Activated CD8-positive, alpha-beta memory T cell treated with anti-CD3 and anti-CD28 coated beads, Interleukin-2, amount 10 ng/mL, durations not matched to agents 7 days and 5 days (primary cell): ENCODE measurements at regions not wholly inside any gene's neighbourhood (a gene's known extent, or its start where the extent isn't known, plus 50 kb on each side); places are given as distances from the start of the nearest gene placed in this dataset.
"Not testable (repeated sequence)": the region's sequence is repeated elsewhere in the genome, so short reads cannot be mapped to it uniquely, and the experiment has no call there.

Experiments used
- ATAC-seq: fragments of 150-1000 bp; cut with Tn5 transposase; one replicate; pipeline ENCODE4 v1.10.0; 2021; ENCODE audit warnings: moderate library complexity
- CTCF ChIA-PET: fragments of 350-600 bp; sonication (Branson Sonifier 250); formaldehyde crosslinking; loops from one replicate; lab custom pipeline; 2021; ENCODE audit warnings: antibody characterized with exemption; lab: Charles Lee
- DNase-seq: peaks from one replicate; pipeline ENCODE4 v3.0.0-alpha.2; 2020
- H3K27ac Mint-ChIP-seq: one replicate; pipeline ENCODE4 v1.8.0; 2021; ENCODE audit warnings: mild to moderate bottlenecking, mixed read lengths
- H3K27me3 Mint-ChIP-seq: one replicate; pipeline ENCODE4 v1.8.0; 2021; ENCODE audit warnings: mixed read lengths
- H3K36me3 Mint-ChIP-seq: one replicate; pipeline ENCODE4 v1.8.0; 2021; ENCODE audit warnings: mild to moderate bottlenecking, mixed read lengths
- H3K4me1 Mint-ChIP-seq: one replicate; pipeline ENCODE4 v1.8.0; 2021; ENCODE audit warnings: mixed read lengths
- H3K4me3 Mint-ChIP-seq: one replicate; pipeline ENCODE4 v1.8.0; 2021; ENCODE audit warnings: mild to moderate bottlenecking, moderate library complexity, mixed read lengths
- H3K9me3 Mint-ChIP-seq: one replicate; pipeline ENCODE4 v1.8.0; 2022; ENCODE audit warnings: low read depth, mixed read lengths

DNA sequence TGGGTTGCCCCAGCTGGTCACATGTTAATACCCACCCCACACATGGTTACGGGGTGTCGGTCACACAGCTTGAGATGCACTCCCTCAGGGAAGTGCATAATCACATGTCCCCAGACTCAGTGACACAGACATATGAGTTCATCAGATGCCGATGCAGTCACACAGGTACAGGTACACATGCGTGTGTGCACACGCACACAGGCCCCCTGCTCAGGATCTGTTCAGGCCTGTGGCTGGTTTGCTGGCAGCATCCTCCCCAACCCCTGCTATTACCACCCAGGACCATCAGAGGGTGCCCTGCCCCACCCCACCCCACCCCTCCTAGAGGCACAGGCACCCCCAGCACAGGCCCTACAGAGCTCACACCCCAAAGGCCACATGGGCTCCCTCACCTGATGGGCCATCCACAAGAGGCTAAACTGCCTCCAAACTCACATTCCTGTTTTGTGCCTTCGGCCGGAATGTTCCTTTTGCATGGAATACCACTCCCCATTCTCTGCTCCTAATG, 120.6 kb upstream of the ZSCAN2 start:
- H3K36me3 Mint-ChIP-seq, H3K4me3 Mint-ChIP-seq, DNase-seq, H3K27ac Mint-ChIP-seq, H3K27me3 Mint-ChIP-seq, ATAC-seq, CTCF ChIA-PET, H3K9me3 Mint-ChIP-seq, H3K4me1 Mint-ChIP-seq: not testable (repeated sequence)

DNA sequence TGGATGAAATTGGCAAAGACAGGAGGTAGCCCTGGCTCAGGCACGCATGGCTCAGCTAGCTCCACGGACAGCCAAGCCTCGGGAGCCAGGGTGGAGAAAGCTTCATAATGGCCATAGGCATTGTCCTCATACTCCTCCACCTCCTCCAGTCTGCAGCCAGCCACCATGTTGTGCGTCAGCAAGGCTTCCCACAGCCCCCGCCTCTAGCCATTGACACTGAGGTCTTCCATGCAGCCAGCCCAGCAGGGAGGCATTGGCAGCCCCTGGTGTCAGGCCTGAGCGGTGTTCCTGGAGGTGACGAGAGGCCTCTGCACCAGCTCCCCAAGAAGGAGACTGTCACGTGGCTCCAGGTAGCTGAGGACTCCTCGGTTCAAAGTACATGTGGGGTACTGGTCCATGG, 117.0 kb upstream of the ZSCAN2 start:
- CTCF ChIA-PET, ATAC-seq, H3K27me3 Mint-ChIP-seq, H3K27ac Mint-ChIP-seq, H3K36me3 Mint-ChIP-seq, H3K4me3 Mint-ChIP-seq, H3K9me3 Mint-ChIP-seq, H3K4me1 Mint-ChIP-seq: not testable (repeated sequence)
- peak; percentile 28 for DNase-seq

DNA sequence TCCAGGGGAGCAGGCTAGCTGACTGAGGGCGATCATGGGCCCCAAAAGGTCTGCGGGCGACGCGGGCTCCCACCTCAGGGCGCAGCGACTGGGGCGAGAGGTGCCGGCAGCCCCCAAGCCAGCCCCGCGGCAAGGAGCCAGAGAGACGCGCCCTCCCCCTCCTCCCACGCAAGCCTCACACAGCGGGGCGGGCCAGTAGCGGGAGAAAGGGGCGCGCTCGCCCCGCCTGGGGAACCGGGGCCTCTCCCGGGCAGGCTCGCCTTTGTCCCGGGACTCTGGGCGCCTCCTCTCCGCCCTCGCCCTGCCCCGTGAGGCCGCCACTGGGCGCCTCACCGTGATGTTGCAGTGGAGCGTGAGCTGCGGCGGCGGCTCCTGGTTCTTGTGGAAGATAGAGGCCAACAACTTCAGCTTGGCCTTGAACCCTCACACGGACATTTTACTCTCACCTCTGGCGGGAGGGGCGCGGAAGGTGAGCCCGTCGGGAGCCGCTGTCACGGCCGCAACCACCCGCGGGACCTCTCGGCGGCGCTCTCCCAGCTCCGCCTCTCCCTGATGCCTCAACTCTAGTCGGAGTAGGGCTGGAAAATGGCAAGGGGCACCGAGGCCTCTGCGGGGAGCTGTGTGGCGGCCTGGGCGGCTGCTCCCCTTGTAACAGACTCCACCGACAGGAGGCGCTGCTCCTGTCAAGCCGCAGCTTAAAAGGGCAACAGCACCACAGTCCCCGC, 100.5 kb upstream of the ZSCAN2 start:
- H3K4me1 Mint-ChIP-seq, H3K27me3 Mint-ChIP-seq, ATAC-seq, H3K9me3 Mint-ChIP-seq, H3K4me3 Mint-ChIP-seq, H3K27ac Mint-ChIP-seq, H3K36me3 Mint-ChIP-seq, CTCF ChIA-PET: not testable (repeated sequence)
- DNase-seq: peak; percentile 44

DNA sequence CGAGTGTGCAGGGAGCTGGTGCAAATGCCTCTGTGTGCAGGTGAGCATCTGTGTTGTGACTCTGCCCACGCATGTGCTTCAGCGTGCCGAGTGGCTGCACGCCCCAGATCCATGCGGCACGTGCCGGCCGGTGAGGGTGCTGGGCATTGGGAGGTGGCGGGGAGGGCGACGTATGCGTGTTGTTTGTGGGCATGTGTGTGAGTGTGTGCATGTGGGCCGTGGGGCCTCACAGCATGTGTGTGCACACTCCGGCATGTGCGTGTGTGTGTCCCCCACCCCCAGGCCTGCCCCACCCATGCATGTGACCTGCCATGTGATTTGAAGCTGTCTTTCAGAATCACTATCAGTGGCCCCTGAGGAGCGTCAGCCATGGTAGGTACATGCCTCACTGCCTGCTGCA, 97.7 kb upstream of the ZSCAN2 start:
- CTCF ChIA-PET, H3K9me3 Mint-ChIP-seq, H3K4me3 Mint-ChIP-seq, H3K27ac Mint-ChIP-seq, H3K36me3 Mint-ChIP-seq, H3K27me3 Mint-ChIP-seq, H3K4me1 Mint-ChIP-seq, ATAC-seq, DNase-seq: not testable (repeated sequence)

DNA sequence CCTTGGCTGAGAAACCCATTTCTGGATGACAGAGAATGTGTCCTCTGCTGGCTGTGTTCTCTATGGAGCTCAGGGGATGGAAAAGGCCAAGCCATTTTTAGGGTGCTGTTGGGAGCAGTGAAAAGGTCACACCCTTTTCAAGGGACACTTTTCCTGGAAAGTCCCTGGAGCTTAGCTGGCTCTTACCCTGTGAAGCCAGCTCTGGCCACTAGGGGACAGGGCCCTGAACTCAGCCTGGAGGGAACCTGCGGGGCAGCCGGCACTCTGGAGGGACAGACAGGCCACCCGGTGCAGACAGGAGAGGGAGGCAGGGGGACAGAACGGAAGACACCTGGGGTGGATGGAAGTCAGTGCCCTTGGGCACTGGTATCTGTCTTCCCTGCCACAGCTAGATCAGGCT, 95.3 kb upstream of the ZSCAN2 start:
- H3K9me3 Mint-ChIP-seq, ATAC-seq, H3K4me1 Mint-ChIP-seq, H3K27ac Mint-ChIP-seq, DNase-seq, CTCF ChIA-PET, H3K36me3 Mint-ChIP-seq, H3K4me3 Mint-ChIP-seq, H3K27me3 Mint-ChIP-seq: not testable (repeated sequence)

DNA sequence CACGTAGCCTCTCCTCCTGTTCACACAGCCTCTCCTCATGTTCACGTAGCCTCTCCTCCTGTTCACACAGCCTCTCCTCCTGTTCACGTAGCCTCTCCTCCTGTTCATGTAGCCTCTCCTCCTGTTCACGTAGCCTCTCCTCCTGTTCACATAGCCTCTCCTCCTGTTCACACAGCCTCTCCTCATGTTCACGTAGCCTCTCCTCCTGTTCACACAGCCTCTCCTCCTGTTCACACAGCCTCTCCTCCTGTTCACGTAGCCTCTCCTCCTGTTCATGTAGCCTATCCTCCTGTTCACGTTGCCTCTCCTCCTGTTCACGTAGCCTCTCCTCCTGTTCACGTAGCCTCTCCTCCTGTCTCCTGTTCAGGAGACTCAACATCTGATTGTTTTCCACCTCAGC, 88.5 kb upstream of the ZSCAN2 start:
- H3K4me3 Mint-ChIP-seq, H3K4me1 Mint-ChIP-seq, H3K36me3 Mint-ChIP-seq, ATAC-seq, DNase-seq, H3K27me3 Mint-ChIP-seq, H3K27ac Mint-ChIP-seq, H3K9me3 Mint-ChIP-seq, CTCF ChIA-PET: not testable (repeated sequence)

DNA sequence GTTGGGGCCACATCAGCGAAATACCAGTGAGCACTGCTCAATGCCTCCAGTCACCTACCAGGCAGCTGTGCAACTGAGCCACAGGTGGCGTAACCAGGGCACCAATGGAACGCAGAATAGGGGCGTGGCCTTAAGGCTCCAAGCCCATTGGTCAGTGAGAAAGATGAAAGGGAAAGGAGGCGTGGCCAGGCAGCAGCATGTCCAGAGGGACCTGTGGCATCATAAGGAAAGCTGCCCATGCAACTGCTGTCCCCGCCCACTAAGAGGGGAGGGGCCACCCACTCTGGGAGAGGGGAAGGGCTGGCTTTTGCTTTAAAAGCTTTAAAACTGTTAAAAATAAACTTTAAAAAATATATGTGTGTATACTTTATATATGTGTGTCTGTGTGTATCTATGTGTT, 84.0 kb upstream of the ZSCAN2 start:
- ATAC-seq, CTCF ChIA-PET, DNase-seq, H3K27ac Mint-ChIP-seq, H3K27me3 Mint-ChIP-seq, H3K4me3 Mint-ChIP-seq, H3K9me3 Mint-ChIP-seq, H3K36me3 Mint-ChIP-seq, H3K4me1 Mint-ChIP-seq: not testable (repeated sequence)

DNA sequence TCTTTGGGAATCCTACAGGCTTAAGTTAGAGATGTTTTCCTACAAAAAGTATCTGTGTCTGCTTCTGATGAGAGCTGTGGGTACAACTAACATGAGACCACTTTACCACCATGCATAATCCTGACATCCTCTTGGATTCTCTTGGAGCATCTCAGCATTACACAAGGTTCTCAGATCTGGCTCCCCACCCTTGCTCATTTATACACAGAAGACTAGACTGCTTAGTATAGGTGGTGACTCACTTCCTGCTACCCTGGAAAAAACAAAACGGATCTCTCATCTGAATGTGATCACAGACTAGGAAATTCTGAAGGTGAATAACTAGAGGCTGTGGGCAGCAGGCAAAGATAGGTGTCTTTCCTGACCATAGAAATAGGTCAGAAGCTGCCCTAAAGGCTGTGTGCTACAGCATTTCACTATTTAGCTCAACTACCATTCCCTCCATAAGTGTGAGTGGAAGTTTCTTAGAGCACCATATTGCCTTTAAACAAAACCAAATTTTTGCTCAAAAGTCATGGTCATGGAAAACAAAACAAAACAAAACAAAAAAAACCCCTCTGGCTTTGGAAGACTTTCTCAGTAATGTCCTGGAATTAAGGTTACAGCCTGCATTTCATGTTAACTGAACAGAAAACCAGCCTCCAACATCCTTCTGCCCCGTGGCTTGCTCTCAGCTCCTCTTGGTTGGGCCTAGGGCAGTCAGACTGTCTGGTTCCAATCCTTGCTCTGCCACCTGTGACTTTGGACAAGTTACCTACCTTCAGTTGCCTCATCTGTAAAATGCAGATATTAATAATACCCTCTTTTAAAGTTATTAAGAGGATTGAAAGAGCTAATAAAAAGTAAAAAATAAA, 75.1 kb upstream of the ZSCAN2 start:
- H3K27ac Mint-ChIP-seq: peak overlapping the region; percentile 68
- H3K36me3 Mint-ChIP-seq, H3K4me1 Mint-ChIP-seq, CTCF ChIA-PET, H3K4me3 Mint-ChIP-seq, H3K27me3 Mint-ChIP-seq, H3K9me3 Mint-ChIP-seq: not testable (repeated sequence)
- ATAC-seq (peak; percentile 80), DNase-seq (peak; percentile 43)

DNA sequence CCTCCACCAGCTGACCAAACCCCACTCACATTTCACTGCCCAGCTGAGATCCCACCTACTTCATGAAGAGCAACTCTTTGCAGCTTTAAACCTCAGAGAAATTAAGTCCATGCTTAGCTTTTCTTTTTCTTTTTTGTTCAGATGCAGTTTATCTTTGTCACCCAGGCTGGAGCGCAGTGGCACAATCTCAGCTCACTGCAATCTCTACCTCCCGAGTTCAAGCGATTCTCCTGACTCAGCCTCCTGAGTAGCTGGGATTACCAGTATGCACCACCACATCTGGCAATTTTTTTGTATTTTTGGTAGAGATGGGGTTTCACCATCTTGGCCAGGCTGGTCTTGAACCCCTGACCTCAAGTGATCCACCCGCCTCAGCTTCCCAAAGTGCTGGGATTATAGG, 70.1 kb upstream of the ZSCAN2 start:
- H3K27me3 Mint-ChIP-seq, H3K27ac Mint-ChIP-seq, H3K36me3 Mint-ChIP-seq, ATAC-seq, H3K4me3 Mint-ChIP-seq, DNase-seq, H3K9me3 Mint-ChIP-seq: not testable (repeated sequence)
- H3K4me1 Mint-ChIP-seq: peaks cover 11% of the 10 kb centered on the region
- CTCF ChIA-PET: interaction anchor here (1.1 kb wide), 1 partner anchor 21 kb away, joined by 3 read pairs; no protein-coding TSS in a partner anchor

DNA sequence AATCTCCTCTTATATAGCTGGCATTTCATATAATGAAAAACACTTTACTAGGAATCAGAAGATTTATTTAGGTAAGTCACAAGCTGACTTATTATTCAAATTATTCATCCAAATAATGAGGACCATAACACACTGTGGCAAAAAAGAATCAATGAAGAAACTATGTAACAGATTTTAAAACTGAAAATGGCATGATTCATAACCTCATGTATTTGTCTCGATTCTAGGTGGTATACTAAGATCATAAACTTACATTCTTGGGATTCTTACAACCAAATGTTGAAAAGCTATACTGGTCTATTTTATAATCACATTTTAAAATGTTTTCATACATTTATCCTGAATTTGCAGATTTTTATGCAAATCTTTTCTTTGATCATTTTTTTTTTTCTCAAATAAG, 69.6 kb upstream of the ZSCAN2 start:
- ATAC-seq, CTCF ChIA-PET, H3K4me3 Mint-ChIP-seq: not testable (repeated sequence)

DNA sequence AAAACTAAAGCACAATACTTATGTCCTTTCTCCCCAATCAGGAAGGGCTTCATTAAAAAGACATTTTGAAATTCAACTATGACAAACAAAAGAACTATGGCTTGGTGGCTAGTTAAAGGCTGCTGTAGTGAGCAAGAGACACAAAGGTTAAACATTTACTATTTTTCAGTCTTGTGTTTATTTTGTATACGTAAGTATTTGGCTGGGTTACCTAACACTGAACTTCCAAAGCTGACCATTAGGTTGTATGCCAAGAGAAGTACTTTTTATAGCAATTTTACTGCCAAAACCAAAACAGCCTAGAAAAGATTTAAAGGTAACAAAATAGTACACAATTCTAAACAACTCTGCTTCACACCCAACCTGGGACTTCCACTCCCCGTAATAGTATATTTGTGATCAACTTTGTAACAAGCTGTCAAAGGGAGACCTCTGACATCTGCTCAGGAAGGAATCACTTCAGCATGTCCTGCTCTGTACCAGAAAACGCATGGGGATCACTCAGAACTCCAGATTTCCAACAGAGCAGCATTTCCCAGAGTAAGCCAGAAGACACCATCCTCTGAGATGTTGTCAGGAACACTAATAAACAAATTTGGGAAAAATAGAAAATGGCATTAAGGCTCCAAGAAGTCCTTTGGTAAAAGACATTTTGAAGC, 69.0 kb upstream of the ZSCAN2 start:
- ATAC-seq, DNase-seq, H3K27me3 Mint-ChIP-seq, H3K4me3 Mint-ChIP-seq, H3K4me1 Mint-ChIP-seq, H3K36me3 Mint-ChIP-seq, H3K9me3 Mint-ChIP-seq, H3K27ac Mint-ChIP-seq, CTCF ChIA-PET: not testable (repeated sequence)

More for the DNA sequence above, 69.6 kb upstream of the ZSCAN2 start:
- not testable (repeated sequence) for H3K27ac Mint-ChIP-seq, H3K9me3 Mint-ChIP-seq, DNase-seq, H3K27me3 Mint-ChIP-seq, H3K4me1 Mint-ChIP-seq, H3K36me3 Mint-ChIP-seq

DNA sequence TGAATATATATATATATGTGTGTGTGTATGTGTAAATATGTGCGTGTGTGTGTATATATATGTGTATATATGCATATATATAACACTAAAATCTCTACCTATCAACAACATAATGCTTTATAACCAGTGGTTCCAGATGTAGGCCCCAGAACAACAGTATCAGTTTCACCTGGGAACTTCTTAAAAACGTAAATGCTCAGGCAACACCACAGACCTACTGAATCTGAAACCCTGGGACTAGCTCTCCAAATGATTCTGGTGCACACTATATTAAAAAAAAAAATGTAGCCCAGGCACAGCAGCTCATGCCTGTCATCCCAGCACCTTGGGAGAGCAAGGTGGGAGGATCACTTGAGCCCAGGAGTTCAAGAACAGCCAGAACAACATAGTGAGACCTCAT, 67.1 kb upstream of the ZSCAN2 start:
- H3K4me1 Mint-ChIP-seq, CTCF ChIA-PET, H3K9me3 Mint-ChIP-seq, H3K27ac Mint-ChIP-seq, ATAC-seq, DNase-seq, H3K27me3 Mint-ChIP-seq, H3K36me3 Mint-ChIP-seq, H3K4me3 Mint-ChIP-seq: not testable (repeated sequence)

DNA sequence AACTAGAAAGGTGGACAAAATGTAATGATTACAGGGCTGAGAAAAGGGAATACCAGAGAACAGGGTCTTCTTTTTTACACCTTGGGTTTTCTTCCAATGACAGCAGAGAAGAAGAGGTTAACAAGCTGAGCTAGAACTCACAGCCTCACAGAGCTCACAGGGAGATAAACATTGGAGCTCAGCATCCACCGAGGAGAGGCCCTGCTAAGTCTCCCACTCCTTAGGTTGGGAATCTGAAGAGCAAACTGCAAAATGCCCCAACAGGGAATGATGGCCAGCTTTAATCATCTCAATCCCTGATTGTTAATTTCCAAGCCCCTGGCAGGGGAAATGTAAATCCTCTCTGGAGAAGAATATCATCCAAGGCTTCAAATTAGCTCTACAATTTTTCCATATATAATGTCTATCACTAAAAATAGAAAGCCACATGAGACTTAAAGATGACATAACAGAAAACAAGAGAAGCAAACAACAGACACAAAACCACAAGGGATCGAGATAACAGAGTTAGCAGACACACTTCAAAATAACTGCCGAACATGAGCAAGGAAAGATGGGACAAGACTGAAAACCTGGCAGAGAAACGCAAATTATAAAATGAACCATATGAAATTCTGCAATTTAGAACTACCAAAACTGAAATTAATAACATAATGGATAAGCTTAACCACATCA, 66.1 kb upstream of the ZSCAN2 start:
- H3K36me3 Mint-ChIP-seq, H3K4me1 Mint-ChIP-seq, DNase-seq, H3K27ac Mint-ChIP-seq, H3K27me3 Mint-ChIP-seq, H3K9me3 Mint-ChIP-seq, CTCF ChIA-PET, H3K4me3 Mint-ChIP-seq, ATAC-seq: not testable (repeated sequence)
